GM12865 (cell line): ENCODE measurements at regions not wholly inside any gene's neighbourhood (a gene's known extent, or its start where the extent isn't known, plus 50 kb on each side); places are given as distances from the start of the nearest gene placed in this dataset.

Experiments
- DNase-seq: peaks from one replicate; pipeline ENCODE4 v3.0.0; 2010; ENCODE audit warnings: low read depth
- H3K4me3 ChIP-seq: 2 replicates; pipeline ENCODE4 v1.5.1; 2011; ENCODE audit warnings: mild to moderate bottlenecking, low read depth, low read length, control low read depth
- CTCF ChIP-seq: IDR thresholded peaks from 2 replicates; pipeline ENCODE4 v1.5.1; 2011; ENCODE audit warnings: low read length, control low read depth, low read depth, inconsistent platforms; ENCODE audit not compliant: insufficient read depth; ENCODE audit errors: missing control alignments

- H3K4me3 ChIP-seq, result no peak overlapping the region
- DNase-seq, result no peak
- TF ChIP-seq CTCF, result peak; percentile 41
Measured at GRCh38 chr5:126100767-126101166, 322.4 kb upstream of the GRAMD2B start.

GRCh38 chr5:126101901-126102300 is 321.3 kb upstream of the GRAMD2B start:
- DNase-seq, result no peak
- no peak overlapping the region for H3K4me3 ChIP-seq
- TF ChIP-seq CTCF, result no peak

- TF ChIP-seq CTCF, result no peak
- no peak overlapping the region for H3K4me3 ChIP-seq
- no peak for DNase-seq
Measured at GRCh38 chr5:126103050-126103449, 320.2 kb upstream of the GRAMD2B start.

- DNase-seq, result no peak
- no peak overlapping the region for H3K4me3 ChIP-seq
- no peak for TF ChIP-seq CTCF
Measured at GRCh38 chr5:126103868-126104267, 319.3 kb upstream of the GRAMD2B start.

GRCh38 chr5:126104341-126104740 is 318.9 kb upstream of the GRAMD2B start:
- H3K4me3 ChIP-seq, result no peak overlapping the region
- no peak for TF ChIP-seq CTCF
- DNase-seq, result no peak

- no peak for TF ChIP-seq CTCF
- DNase-seq, result no peak
- no peak overlapping the region for H3K4me3 ChIP-seq
Measured at GRCh38 chr5:126104951-126105350, 318.3 kb upstream of the GRAMD2B start.

GRCh38 chr5:126106029-126106428 is 317.2 kb upstream of the GRAMD2B start:
- no peak for TF ChIP-seq CTCF
- H3K4me3 ChIP-seq, result no peak overlapping the region
- DNase-seq, result no peak
